ENCODE measurements at regions not wholly inside any gene's neighbourhood (a gene's known extent, or its start where the extent isn't known, plus 50 kb on each side); places are given as distances from the start of the nearest gene placed in this dataset.

DNA sequence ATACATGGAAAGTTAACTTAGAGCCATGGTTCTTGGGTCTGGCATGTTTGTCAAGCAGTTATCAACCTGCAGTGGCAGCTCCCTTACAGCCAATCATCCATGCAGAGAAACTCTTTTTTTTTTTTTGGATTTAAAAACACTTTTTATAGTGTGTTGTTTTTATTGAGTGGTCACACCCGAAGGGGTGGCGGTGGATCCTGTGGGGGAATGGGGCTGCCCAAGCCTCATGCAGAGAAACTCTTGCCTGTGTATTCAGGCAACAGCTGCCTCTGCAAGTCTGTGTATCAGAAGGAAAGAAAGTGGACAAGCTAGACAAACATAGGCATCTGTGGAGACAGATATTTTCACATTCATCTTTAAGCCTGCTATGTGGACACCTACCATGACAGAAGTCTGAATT lies 104.8 kb downstream of the GLUL start:
- no peak for FAIRE-seq
- TF ChIP-seq EZH2 (IDR thresholded peaks at IDR 0.05; ENCODE audit: low read length): no peak
- TF ChIP-seq, protein P1, sequence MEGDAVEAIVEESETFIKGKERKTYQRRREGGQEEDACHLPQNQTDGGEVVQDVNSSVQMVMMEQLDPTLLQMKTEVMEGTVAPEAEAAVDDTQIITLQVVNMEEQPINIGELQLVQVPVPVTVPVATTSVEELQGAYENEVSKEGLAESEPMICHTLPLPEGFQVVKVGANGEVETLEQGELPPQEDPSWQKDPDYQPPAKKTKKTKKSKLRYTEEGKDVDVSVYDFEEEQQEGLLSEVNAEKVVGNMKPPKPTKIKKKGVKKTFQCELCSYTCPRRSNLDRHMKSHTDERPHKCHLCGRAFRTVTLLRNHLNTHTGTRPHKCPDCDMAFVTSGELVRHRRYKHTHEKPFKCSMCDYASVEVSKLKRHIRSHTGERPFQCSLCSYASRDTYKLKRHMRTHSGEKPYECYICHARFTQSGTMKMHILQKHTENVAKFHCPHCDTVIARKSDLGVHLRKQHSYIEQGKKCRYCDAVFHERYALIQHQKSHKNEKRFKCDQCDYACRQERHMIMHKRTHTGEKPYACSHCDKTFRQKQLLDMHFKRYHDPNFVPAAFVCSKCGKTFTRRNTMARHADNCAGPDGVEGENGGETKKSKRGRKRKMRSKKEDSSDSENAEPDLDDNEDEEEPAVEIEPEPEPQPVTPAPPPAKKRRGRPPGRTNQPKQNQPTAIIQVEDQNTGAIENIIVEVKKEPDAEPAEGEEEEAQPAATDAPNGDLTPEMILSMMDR (optimal IDR thresholded peaks at IDR 0.05 in 1 of 3, IDR thresholded peaks at IDR 0.05 in 1 of 3, conservative IDR thresholded peaks at IDR 0.05 in 1 of 3; ENCODE audit: extremely low read depth in 1 of 3, insufficient read depth in 2 of 3, low read length in 3 of 3): no peak

DNA sequence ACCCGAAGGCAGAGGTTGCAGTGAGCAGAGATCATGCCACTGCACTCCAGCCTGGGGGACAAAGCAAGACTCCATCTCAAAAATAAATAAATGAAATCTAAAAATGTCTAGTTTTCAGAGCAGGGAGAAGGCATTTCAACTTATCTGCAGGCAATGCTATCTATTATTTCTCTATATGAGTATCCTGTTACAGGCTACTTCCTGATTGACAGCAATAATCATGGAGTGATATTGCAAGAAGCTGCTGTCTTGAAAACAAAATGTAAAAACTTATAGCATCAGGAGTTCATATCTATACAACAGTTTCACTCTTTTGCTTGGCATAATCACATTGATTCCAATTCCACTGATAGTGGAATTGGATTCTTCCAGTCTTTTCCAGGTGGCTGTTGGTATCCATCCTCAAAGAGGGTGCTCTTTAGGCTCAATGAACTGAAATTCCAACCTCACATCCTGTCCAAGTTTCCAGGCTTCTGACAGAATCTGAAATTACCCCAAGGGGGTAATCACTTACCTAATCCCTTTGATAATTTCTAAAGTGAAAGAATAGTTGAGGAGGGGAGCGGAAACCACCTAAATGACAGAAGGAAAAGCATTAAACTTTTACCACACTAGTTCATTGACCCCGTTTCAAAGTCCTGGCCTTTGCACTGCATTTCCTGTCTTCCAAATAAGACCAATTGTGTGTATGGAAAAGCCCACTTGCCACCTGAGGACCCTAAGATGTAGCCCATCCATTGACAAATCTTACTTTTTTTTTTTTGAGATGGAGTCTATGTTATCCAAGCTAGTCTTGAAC lies 107.6 kb downstream of the GLUL start:
- Histone ChIP-seq H3K9ac (ENCODE audit: control insufficient read depth, extremely low read depth, insufficient read depth, low read length) (no peak overlapping the region), H3K36me3 (ENCODE audit: control insufficient read depth in 2 of 2, extremely low read depth in 1 of 2, insufficient read depth in 2 of 2, low read length in 2 of 2) (no peaks in the 10 kb centered on the region), H3K79me2 (ENCODE audit: control insufficient read depth, insufficient read depth, low read length) (no peaks in the 10 kb centered on the region), H3K9me1 (ENCODE audit: control insufficient read depth, extremely low read depth, insufficient read depth, low read length) (no peaks in the 10 kb centered on the region), H2AFZ (ENCODE audit: control insufficient read depth, low read length) (no peak overlapping the region), H3K9me3 (ENCODE audit: control insufficient read depth, low read depth, low read length) (no peaks in the 10 kb centered on the region), H3K4me1 (ENCODE audit: control insufficient read depth, extremely low read depth, insufficient read depth, low read length) (peaks cover under 1% of the 10 kb centered on the region), H4K20me1 (ENCODE audit: control insufficient read depth, extremely low read depth, insufficient read depth, low read length) (no peaks in the 10 kb centered on the region), H3K27ac (ENCODE audit: control insufficient read depth, insufficient read depth, low read length) (no peak overlapping the region), H3K4me2 (ENCODE audit: control insufficient read depth, extremely low read depth, insufficient read depth, low read depth, low read length) (no peak overlapping the region), H3K27me3 (ENCODE audit: control insufficient read depth, extremely low read depth, insufficient read depth, low read length) (no peaks in the 10 kb centered on the region), H3K4me3 (ENCODE audit: control insufficient read depth in 2 of 3, extremely low read depth in 1 of 3, insufficient read depth in 2 of 3, low read depth in 1 of 3, low read length in 3 of 3) (no peak overlapping the region)
- FAIRE-seq (no peak), DNase-seq (ENCODE audit: low read depth, low spot score) (no peak)
- TF ChIP-seq EZH2 (IDR thresholded peaks at IDR 0.05; ENCODE audit: low read length): no peak
- TF ChIP-seq, protein P1 (optimal IDR thresholded peaks at IDR 0.05 in 1 of 3, IDR thresholded peaks at IDR 0.05 in 1 of 3, conservative IDR thresholded peaks at IDR 0.05 in 1 of 3; ENCODE audit: extremely low read depth in 1 of 3, insufficient read depth in 2 of 3, low read length in 3 of 3): no peak
- dilution Hi-C loops (cut with MboI; ENCODE audit: extremely low pct_ligation_motif_present, low sequenced_read_pairs): no loop called here

More for the DNA sequence above, 104.8 kb downstream of the GLUL start:
- Histone ChIP-seq H3K27ac (ENCODE audit: control insufficient read depth, insufficient read depth, low read length) (no peak overlapping the region), H3K4me2 (ENCODE audit: control insufficient read depth, extremely low read depth, insufficient read depth, low read depth, low read length) (no peak overlapping the region), H3K36me3 (ENCODE audit: control insufficient read depth in 2 of 2, extremely low read depth in 1 of 2, insufficient read depth in 2 of 2, low read length in 2 of 2) (no peaks in the 10 kb centered on the region), H3K79me2 (ENCODE audit: control insufficient read depth, insufficient read depth, low read length) (no peaks in the 10 kb centered on the region), H3K9ac (ENCODE audit: control insufficient read depth, extremely low read depth, insufficient read depth, low read length) (no peak overlapping the region), H3K27me3 (ENCODE audit: control insufficient read depth, extremely low read depth, insufficient read depth, low read length) (no peaks in the 10 kb centered on the region), H2AFZ (ENCODE audit: control insufficient read depth, low read length) (no peak overlapping the region), H3K9me1 (ENCODE audit: control insufficient read depth, extremely low read depth, insufficient read depth, low read length) (no peaks in the 10 kb centered on the region), H3K4me1 (ENCODE audit: control insufficient read depth, extremely low read depth, insufficient read depth, low read length) (peaks cover 19% of the 10 kb centered on the region), H3K4me3 (ENCODE audit: control insufficient read depth in 2 of 3, extremely low read depth in 1 of 3, insufficient read depth in 2 of 3, low read depth in 1 of 3, low read length in 3 of 3) (no peak overlapping the region), H3K9me3 (ENCODE audit: control insufficient read depth, low read depth, low read length) (no peaks in the 10 kb centered on the region), H4K20me1 (ENCODE audit: control insufficient read depth, extremely low read depth, insufficient read depth, low read length) (no peaks in the 10 kb centered on the region)
- dilution Hi-C loops (cut with MboI; ENCODE audit: extremely low pct_ligation_motif_present, low sequenced_read_pairs): no loop called here
- no peak for DNase-seq (ENCODE audit: low read depth, low spot score)

Measured in keratinocyte (primary cell).